ENCODE measurements at regions not wholly inside any gene's neighbourhood (a gene's known extent, or its start where the extent isn't known, plus 50 kb on each side); places are given as distances from the start of the nearest gene placed in this dataset.

DNA sequence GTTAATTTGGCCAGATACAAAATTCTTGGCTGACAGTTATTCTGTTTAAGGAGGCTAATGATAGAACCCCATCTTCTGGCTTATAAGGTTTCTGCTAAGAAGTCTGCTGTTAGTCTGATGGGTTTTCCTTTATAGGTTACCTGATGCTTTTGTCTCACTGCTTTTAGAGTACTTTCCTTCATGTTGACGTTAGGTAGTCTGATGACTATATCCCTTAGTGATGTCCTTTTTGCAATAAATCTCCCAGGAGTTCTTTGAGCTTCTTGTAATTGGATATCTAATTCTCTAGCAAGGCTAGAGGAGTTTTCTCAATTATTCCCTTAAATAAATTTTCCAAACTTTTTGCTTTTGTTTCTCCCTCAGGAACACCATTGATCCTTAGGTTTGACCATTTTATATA, 114.1 kb upstream of the CDIN1 start:
- TF ChIP-seq, protein P1, sequence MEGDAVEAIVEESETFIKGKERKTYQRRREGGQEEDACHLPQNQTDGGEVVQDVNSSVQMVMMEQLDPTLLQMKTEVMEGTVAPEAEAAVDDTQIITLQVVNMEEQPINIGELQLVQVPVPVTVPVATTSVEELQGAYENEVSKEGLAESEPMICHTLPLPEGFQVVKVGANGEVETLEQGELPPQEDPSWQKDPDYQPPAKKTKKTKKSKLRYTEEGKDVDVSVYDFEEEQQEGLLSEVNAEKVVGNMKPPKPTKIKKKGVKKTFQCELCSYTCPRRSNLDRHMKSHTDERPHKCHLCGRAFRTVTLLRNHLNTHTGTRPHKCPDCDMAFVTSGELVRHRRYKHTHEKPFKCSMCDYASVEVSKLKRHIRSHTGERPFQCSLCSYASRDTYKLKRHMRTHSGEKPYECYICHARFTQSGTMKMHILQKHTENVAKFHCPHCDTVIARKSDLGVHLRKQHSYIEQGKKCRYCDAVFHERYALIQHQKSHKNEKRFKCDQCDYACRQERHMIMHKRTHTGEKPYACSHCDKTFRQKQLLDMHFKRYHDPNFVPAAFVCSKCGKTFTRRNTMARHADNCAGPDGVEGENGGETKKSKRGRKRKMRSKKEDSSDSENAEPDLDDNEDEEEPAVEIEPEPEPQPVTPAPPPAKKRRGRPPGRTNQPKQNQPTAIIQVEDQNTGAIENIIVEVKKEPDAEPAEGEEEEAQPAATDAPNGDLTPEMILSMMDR (IDR thresholded peaks at IDR 0.05), result no peak
- TF ChIP-seq POLR2A (IDR thresholded peaks at IDR 0.05), result no peak
- WGBS, 2 donors, result 69 to 88% methylated on average over 1 of the region's 1 CpG
- intact Hi-C loops (cut with DNase I), result no loop called here
- H3K27me3 ChIP-seq, result no peaks in the 10 kb centered on the region
- H3K27ac ChIP-seq, result no peak overlapping the region
- H3K36me3 ChIP-seq, result no peaks in the 10 kb centered on the region
- no peak for DNase-seq
- H3K4me3 ChIP-seq, result no peak overlapping the region
- peaks cover 0 to 13% (median 0%) of the 10 kb centered on the region in 3 donors for H3K4me1 ChIP-seq
- no peaks in the 10 kb centered on the region for H3K9me3 ChIP-seq

DNA sequence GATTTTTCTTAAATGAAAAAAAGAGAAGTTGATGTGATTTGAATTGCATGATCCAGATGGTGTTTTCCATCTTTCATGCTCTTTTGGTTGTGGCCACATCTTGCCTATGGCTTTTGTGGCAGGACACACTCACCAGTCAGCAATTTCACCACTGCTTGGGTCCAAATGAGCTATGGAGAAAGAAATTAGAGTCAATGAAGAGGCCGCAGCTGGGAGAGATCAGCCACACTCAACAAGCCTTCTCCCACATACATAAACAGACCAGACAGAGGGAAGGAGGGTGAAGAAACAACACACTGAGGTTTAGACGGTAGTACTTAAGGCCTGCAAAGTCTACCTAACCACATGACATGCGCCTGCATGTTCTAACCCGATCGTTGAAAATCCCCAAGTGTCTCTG, 110.7 kb upstream of the CDIN1 start:
- TF ChIP-seq, protein P1 (IDR thresholded peaks at IDR 0.05), result no peak
- TF ChIP-seq POLR2A (IDR thresholded peaks at IDR 0.05), result no peak
- H3K4me1 ChIP-seq, result peaks cover 0 to 13% (median 0%) of the 10 kb centered on the region in 3 donors
- DNase-seq, result no peak
- no peak overlapping the region for H3K4me3 ChIP-seq
- intact Hi-C loops (cut with DNase I), result no loop called here
- no peaks in the 10 kb centered on the region for H3K36me3 ChIP-seq
- H3K27ac ChIP-seq, result peak overlapping the region in 2 of 4 donors; percentile 14 to 27
- no peaks in the 10 kb centered on the region for H3K9me3 ChIP-seq
- 41 to 43% methylated on average over 4 to 5 of the region's 5 CpGs for WGBS, 2 donors
- no peaks in the 10 kb centered on the region for H3K27me3 ChIP-seq

DNA sequence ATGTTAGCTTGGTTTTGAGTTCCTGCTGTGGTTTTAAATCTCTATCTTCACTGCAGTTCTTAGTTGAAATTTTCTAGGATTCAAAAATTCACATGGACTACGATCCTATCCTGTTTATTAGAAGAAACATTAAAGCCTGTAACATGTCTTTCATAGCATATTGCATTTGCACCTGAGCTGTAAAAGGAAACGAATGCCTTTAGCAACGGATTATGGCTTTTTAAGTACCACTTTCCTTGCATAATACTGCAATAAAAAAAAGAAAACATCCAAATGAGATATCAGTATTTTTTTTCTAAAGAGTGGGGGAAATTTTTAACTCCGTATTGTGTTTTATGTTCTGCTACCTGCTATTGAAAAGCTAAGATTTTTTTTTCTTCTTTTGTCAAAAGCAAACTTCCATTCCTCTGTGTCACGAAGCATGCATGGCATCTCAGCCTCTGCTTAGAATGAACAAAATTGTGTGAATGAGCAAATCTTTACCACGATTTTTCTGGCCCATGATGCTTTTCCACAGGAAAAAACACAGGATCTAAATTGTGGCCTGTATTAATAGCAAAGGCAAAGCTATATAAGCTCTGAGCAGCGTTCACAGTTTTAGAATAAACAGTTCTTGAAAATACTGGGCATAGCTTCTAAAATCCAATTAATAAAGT, 110.0 kb upstream of the CDIN1 start:
- Histone ChIP-seq H3K4me1 (peaks cover 0 to 13% (median 0%) of the 10 kb centered on the region in 3 donors), H3K9me3 (no peaks in the 10 kb centered on the region), H3K27me3 (no peaks in the 10 kb centered on the region), H3K36me3 (no peaks in the 10 kb centered on the region), H3K4me3 (no peak overlapping the region), H3K27ac (peak overlapping the region in 2 of 4 donors; percentile 14 to 27)
- no peak for DNase-seq
- intact Hi-C loops (cut with DNase I), result no loop called here
- WGBS, 2 donors, result 28 to 34% methylated on average over 7 of the region's 7 CpGs
- no peak for TF ChIP-seq POLR2A (IDR thresholded peaks at IDR 0.05)
- TF ChIP-seq, protein P1 (IDR thresholded peaks at IDR 0.05), result no peak

DNA sequence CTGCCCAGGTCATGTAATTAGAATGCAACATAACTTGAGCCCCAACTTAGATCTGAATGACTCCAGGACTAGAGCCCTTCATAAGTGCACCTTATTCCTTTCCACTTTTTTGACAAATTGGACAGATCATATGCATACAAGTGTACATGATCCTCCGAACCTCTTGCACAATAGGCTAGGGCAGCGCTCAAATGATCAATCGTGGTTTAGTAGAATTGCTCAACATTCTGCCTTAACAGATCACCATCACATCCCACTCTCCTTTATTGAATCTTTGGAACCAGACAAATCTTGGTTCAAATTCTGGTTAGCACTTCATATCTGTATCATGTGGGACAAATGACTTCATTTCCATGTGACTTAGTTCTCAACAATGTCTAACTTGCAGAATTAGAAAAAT, 106.8 kb upstream of the CDIN1 start:
- no peak for TF ChIP-seq POLR2A (IDR thresholded peaks at IDR 0.05)
- Histone ChIP-seq H3K27me3 (no peaks in the 10 kb centered on the region), H3K27ac (no peak overlapping the region), H3K4me3 (no peak overlapping the region), H3K36me3 (no peaks in the 10 kb centered on the region), H3K9me3 (no peaks in the 10 kb centered on the region), H3K4me1 (peaks cover 0 to 13% (median 0%) of the 10 kb centered on the region in 3 donors)
- no peak for DNase-seq
- intact Hi-C loops (cut with DNase I), result no loop called here
- 58 to 66% methylated on average over 3 of the region's 3 CpGs for WGBS, 2 donors

DNA sequence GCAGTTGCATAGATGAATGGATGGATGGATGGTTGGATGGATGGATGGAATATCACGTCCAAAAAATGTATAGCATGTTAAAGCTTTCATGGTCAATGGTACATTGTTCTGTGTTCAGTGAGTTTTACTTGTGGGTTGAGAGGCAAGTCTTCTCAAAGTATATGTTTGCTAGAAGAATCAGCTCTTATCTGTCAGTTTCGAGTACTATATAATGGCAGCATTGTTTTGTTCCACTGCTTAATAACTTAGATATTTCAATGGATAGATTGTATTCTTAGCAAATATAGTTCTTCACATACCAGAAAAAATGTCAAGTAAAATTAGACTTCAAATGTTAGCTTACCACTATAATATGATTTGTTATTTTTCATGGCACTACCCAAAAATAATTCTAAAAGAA, 100.9 kb upstream of the CDIN1 start:
- H3K4me3 ChIP-seq, result no peak overlapping the region
- WGBS, 2 donors, result 80 to 81% methylated on average over 2 of the region's 2 CpGs
- TF ChIP-seq, protein P1 (IDR thresholded peaks at IDR 0.05), result no peak
- TF ChIP-seq POLR2A (IDR thresholded peaks at IDR 0.05), result no peak
- no peaks in the 10 kb centered on the region for H3K36me3 ChIP-seq
- intact Hi-C loops (cut with DNase I), result no loop called here
- no peak overlapping the region for H3K27ac ChIP-seq
- no peaks in the 10 kb centered on the region for H3K27me3 ChIP-seq
- no peaks in the 10 kb centered on the region for H3K4me1 ChIP-seq
- H3K9me3 ChIP-seq, result no peaks in the 10 kb centered on the region
- DNase-seq, result no peak

Data from esophagus squamous epithelium (tissue), 5 donors.